Gastrocnemius medialis (tissue), 4 donors: ENCODE measurements at regions not wholly inside any gene's neighbourhood (a gene's known extent, or its start where the extent isn't known, plus 50 kb on each side); places are given as distances from the start of the nearest gene placed in this dataset.

Experiments
- ATAC-seq, 2 donors: fragments of 150-250 bp; one replicate each; pipeline ENCODE4 v1.9.1; 2016
- DNase-seq, 2 donors: peaks; one replicate each; pipeline ENCODE4 v3.0.0-alpha.2; 2019
- H3K27ac ChIP-seq, 4 donors: fragments of 200-600 bp; sonication (generic); 1 replicate in 1 of 4; 2 replicates in 3 of 4; pipeline ENCODE4 v1.5.1; 2016 to 2018; ENCODE audit warnings: mild to moderate bottlenecking in 2 of 4, moderate library complexity in 1 of 4
- H3K27me3 ChIP-seq, 3 donors: fragments of 200-600 bp; sonication (generic) in 2 of 3; 1 replicate in 1 of 3; 2 replicates in 2 of 3; pipeline versions ENCODE4 v1.5.1 to v1.6.0; 2016 to 2019; ENCODE audit warnings: mild to moderate bottlenecking in 1 of 3, moderate library complexity in 1 of 3
- H3K36me3 ChIP-seq, 2 donors: fragments of 200-600 bp; sonication (generic) in 1 of 2; one replicate each; pipeline ENCODE4 v1.5.1; 2017 to 2018
- H3K4me1 ChIP-seq, 2 donors: fragments of 200-600 bp; sonication (generic) in 1 of 2; one replicate each; pipeline ENCODE4 v1.5.1; 2016 to 2017; ENCODE audit warnings: mild to moderate bottlenecking in 2 of 2
- H3K4me3 ChIP-seq, 4 donors: fragments of 200-600 bp; sonication (generic) in 3 of 4; 1 replicate in 1 of 4; 2 replicates in 3 of 4; pipeline ENCODE4 v1.5.1; 2016 to 2019; ENCODE audit warnings: mild to moderate bottlenecking in 2 of 4
- H3K9me3 ChIP-seq, 3 donors: fragments of 200-600 bp; sonication (generic) in 2 of 3; 1 replicate in 1 of 3; 2 replicates in 2 of 3; pipeline ENCODE4 v1.5.1; 2016 to 2019
- CTCF ChIP-seq, 5 experiments: fragments of 450-650 bp in 3 of 5; fragments of 200-600 bp in 2 of 5; sonication (generic) in 2 of 5; IDR thresholded peaks in 4 of 5; conservative IDR thresholded peaks in 1 of 5; 1 replicate in 4 of 5; 2 replicates in 1 of 5; pipeline ENCODE4 v1.5.1; 2016 to 2019; ENCODE audit warnings: antibody characterized with exemption in 5 of 5, mild to moderate bottlenecking in 3 of 5, moderate library complexity in 3 of 5
- POLR2A ChIP-seq, 2 donors: fragments of 450-650 bp; IDR thresholded peaks; one replicate each; pipeline ENCODE4 v1.6.1; 2017; ENCODE audit warnings: antibody characterized with exemption in 2 of 2, mild to moderate bottlenecking in 2 of 2, moderate library complexity in 2 of 2
- in situ Hi-C, 4 donors: fragments of 200-750 bp; cut with MboI; loops; one replicate each; pipeline versions ENCODE4 v1.15.0 to v1.8.0; 2017; ENCODE audit warnings: low sequenced_read_pairs in 4 of 4
- intact Hi-C: fragments of 100-400 bp; cut with DNase I; formaldehyde crosslinking; loops from one replicate; pipeline ENCODE4 v1.15.1; 2023; ENCODE audit warnings: low total_unique reads

DNA sequence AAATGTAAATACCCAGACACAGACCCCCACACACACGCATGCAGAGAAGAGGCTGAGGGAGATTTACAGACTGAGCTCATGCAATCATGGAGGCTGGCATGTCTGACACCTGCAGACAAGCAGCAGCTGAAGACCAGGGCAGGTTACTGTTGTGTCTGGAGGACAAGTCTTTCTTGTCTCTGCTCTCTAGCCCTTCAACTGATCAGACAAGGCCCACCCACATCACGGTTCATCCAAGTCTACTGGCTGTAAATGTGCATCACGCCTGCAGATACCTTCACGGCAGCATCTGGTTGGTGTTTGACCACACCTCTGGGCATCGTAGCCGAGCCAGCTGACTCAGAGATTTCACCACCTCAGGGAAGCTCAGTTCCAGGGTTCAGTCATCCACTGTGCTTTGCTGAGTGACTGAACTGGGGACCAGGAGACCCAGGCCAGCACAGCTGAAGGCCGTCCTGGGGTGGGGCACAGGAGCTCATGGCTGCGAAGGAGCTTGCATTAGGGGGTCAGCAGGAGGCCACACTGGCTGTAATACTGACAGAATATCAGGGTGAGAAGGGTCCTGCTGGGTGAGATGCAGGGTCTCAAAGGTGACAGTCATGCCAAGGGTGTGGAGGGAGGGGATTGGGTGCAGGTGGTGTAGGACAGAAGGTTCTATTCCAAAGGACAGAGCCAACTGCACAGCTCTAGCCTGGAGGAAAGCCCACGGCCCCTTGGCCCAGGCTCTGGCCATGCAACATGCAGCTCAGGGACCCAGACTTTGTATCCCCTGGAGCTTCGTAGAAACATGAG lies 304.9 kb downstream of the BRD1 start:
- TF ChIP-seq CTCF (IDR thresholded peaks at IDR 0.05 in 4 of 5, conservative IDR thresholded peaks at IDR 0.05 in 1 of 5) (no peak), POLR2A (IDR thresholded peaks at IDR 0.05) (no peak)
- peaks cover 0 to 5% (median 0%) of the 10 kb centered on the region in 3 donors for H3K27me3 ChIP-seq
- ATAC-seq (no peak), DNase-seq (peak in 1 of 2 donors; percentile 36)
- in situ Hi-C loops (no loop called here), intact Hi-C loops (no loop called here)
- H3K27ac ChIP-seq: no peak overlapping the region
- peaks cover 0 to 11% of the 10 kb centered on the region in 2 donors for H3K4me1 ChIP-seq
- H3K9me3 ChIP-seq: no peaks in the 10 kb centered on the region
- H3K36me3 ChIP-seq: no peaks in the 10 kb centered on the region
- H3K4me3 ChIP-seq: no peak overlapping the region

- peak; percentile 20 to 70 for DNase-seq
- no peak overlapping the region for H3K4me3 ChIP-seq
- H3K9me3 ChIP-seq: no peaks in the 10 kb centered on the region
- peak overlapping the region in 1 of 4 donors; percentile 30 for H3K27ac ChIP-seq
- H3K4me1 ChIP-seq: peaks cover 0 to 11% of the 10 kb centered on the region in 2 donors
- TF ChIP-seq CTCF (IDR thresholded peaks at IDR 0.05 in 4 of 5, conservative IDR thresholded peaks at IDR 0.05 in 1 of 5): no peak
- TF ChIP-seq POLR2A (IDR thresholded peaks at IDR 0.05): no peak
- in situ Hi-C loops (no loop called here), intact Hi-C loops (no loop called here)
- peak; percentile 39 to 55 for ATAC-seq
- H3K27me3 ChIP-seq: peaks cover 0 to 5% (median 0%) of the 10 kb centered on the region in 3 donors
- H3K36me3 ChIP-seq: no peaks in the 10 kb centered on the region
Observed at GRCh38 chr22:49521787-49522224, 305.9 kb downstream of the BRD1 start.

DNA sequence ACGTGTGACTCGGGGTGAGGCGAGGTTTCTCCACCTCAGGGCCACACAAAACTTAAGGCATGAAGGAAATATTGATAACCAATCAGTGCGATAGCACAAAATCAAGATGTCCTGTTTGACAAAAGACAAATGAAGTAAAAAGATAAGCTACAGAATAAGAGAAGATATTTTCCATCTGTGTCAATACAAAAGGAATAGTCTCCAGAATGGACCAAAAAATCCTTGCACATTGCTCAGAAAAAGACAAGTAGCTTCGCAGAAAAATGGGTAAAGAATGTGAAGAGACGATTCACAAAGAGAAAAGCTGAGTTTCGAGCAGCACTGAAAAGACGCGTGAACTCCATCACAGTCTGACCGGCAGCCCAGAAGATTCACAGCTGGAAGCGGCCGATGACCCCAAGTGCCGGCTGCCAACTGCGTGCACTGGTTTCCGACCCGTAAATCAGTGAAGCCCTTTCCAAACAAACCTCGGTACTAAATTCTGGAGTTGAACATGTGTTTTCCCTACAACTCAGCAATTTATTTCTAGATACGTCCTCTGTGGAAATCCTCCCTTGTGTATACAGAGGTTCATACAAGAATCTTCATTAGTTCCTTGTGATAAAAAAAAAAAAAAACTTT lies 308.4 kb downstream of the BRD1 start:
- Histone ChIP-seq H3K36me3 (no peaks in the 10 kb centered on the region), H3K4me3 (no peak overlapping the region), H3K27me3 (peaks cover 0 to 5% (median 0%) of the 10 kb centered on the region in 3 donors), H3K4me1 (peaks cover 0 to 9% of the 10 kb centered on the region in 2 donors), H3K27ac (no peak overlapping the region), H3K9me3 (no peaks in the 10 kb centered on the region)
- intact Hi-C loops (no loop called here), in situ Hi-C loops (no loop called here)
- ATAC-seq (no peak), DNase-seq (no peak)
- TF ChIP-seq CTCF (IDR thresholded peaks at IDR 0.05 in 4 of 5, conservative IDR thresholded peaks at IDR 0.05 in 1 of 5): no peak
- TF ChIP-seq POLR2A (IDR thresholded peaks at IDR 0.05): no peak

- intact Hi-C loops: no loop called here
Observed at GRCh38 chr22:49518436-49518970, 309.2 kb downstream of the BRD1 start.

More at GRCh38 chr22:49518436-49518970, 309.2 kb downstream of the BRD1 start:
- Histone ChIP-seq H3K4me3 (no peak overlapping the region), H3K4me1 (peaks cover 0 to 2% of the 10 kb centered on the region in 2 donors), H3K27ac (no peak overlapping the region), H3K9me3 (no peaks in the 10 kb centered on the region), H3K27me3 (peaks cover 0 to 5% (median 0%) of the 10 kb centered on the region in 3 donors), H3K36me3 (no peaks in the 10 kb centered on the region)
- TF ChIP-seq POLR2A (IDR thresholded peaks at IDR 0.05) (no peak), CTCF (IDR thresholded peaks at IDR 0.05 in 4 of 5, conservative IDR thresholded peaks at IDR 0.05 in 1 of 5) (no peak)
- DNase-seq (no peak), ATAC-seq (no peak)
- in situ Hi-C loops: no loop called here
